K562 (cell line): ENCODE measurements at regions not wholly inside any gene's neighbourhood (a gene's known extent, or its start where the extent isn't known, plus 50 kb on each side); places are given as distances from the start of the nearest gene placed in this dataset.
"Not testable (repeated sequence)": the region's sequence is repeated elsewhere in the genome, so short reads cannot be mapped to it uniquely, and the experiment has no call there.

Experiments
- ZNF24 ChIP-seq: fragments of 450-650 bp; IDR thresholded peaks from 2 replicates; pipeline ENCODE4 v1.6.1; 2016
- ZNF780A ChIP-seq: fragments of 250-450 bp; sonication (Bioruptor Pico); IDR thresholded peaks from 2 replicates; pipeline ENCODE4 v1.5.0; 2021; ENCODE audit warnings: mild to moderate bottlenecking

GRCh38 chr18:40132438-40132837, 1822.6 kb upstream of the PIK3C3 start:
- TF ChIP-seq ZNF780A (CRISPR knock-in tag); ZNF24: not testable (repeated sequence)
